ENCODE measurements at regions not wholly inside any gene's neighbourhood (a gene's known extent, or its start where the extent isn't known, plus 50 kb on each side); places are given as distances from the start of the nearest gene placed in this dataset.

- DNase-seq (ENCODE audit: low read depth), result no peak
Observed at GRCh38 chr3:164236851-164237250, 841.4 kb downstream of the SI start.

GRCh38 chr3:164235289-164236028 is 842.8 kb downstream of the SI start:
- no peak for DNase-seq (ENCODE audit: low read depth)

GRCh38 chr3:164233951-164234350 is 844.3 kb downstream of the SI start:
- no peak for DNase-seq (ENCODE audit: low read depth)

- no peak for DNase-seq (ENCODE audit: low read depth)
Observed at GRCh38 chr3:164231718-164232117, 846.6 kb downstream of the SI start.

- no peak for DNase-seq (ENCODE audit: low read depth)
Observed at GRCh38 chr3:164230385-164231094, 847.8 kb downstream of the SI start.

GRCh38 chr3:164224126-164224525 is 854.2 kb downstream of the SI start:
- DNase-seq (ENCODE audit: low read depth), result no peak

- DNase-seq (ENCODE audit: low read depth), result no peak
Observed at GRCh38 chr3:164222197-164222596, 856.1 kb downstream of the SI start.

- DNase-seq (ENCODE audit: low read depth), result no peak
Observed at GRCh38 chr3:164221297-164221696, 857.0 kb downstream of the SI start.

- DNase-seq (ENCODE audit: low read depth), result no peak
Observed at GRCh38 chr3:164209363-164209762, 868.9 kb downstream of the SI start.

- no peak for DNase-seq (ENCODE audit: low read depth)
Observed at GRCh38 chr3:164208821-164209220, 869.5 kb downstream of the SI start.

GRCh38 chr3:164208048-164208447 is 870.2 kb downstream of the SI start:
- DNase-seq (ENCODE audit: low read depth), result no peak

GRCh38 chr3:164200053-164200823 is 878.1 kb downstream of the SI start:
- DNase-seq (ENCODE audit: low read depth), result no peak

GRCh38 chr3:164196477-164196876 is 881.8 kb downstream of the SI start:
- no peak for DNase-seq (ENCODE audit: low read depth)

GRCh38 chr3:164194842-164195241 is 883.5 kb downstream of the SI start:
- no peak for DNase-seq (ENCODE audit: low read depth)

GRCh38 chr3:164192974-164193373 is 885.3 kb downstream of the SI start:
- DNase-seq (ENCODE audit: low read depth), result no peak

- no peak for DNase-seq (ENCODE audit: low read depth)
Observed at GRCh38 chr3:164190566-164190965, 887.7 kb downstream of the SI start.

- no peak for DNase-seq (ENCODE audit: low read depth)
Observed at GRCh38 chr3:164186095-164186494, 892.2 kb downstream of the SI start.

- no peak for DNase-seq (ENCODE audit: low read depth)
Observed at GRCh38 chr3:164179110-164179774, 899.1 kb downstream of the SI start.

GRCh38 chr3:164174059-164174458 is 904.2 kb downstream of the SI start:
- no peak for DNase-seq (ENCODE audit: low read depth)

GRCh38 chr3:164155400-164155799 is 922.9 kb downstream of the SI start:
- DNase-seq (ENCODE audit: low read depth), result no peak

- DNase-seq (ENCODE audit: low read depth), result no peak
Observed at GRCh38 chr3:164144824-164145223, 933.5 kb downstream of the SI start.

GRCh38 chr3:164132878-164133277 is 945.4 kb downstream of the SI start:
- DNase-seq (ENCODE audit: low read depth), result no peak

Measured in GM04503 (cell line).